ENCODE measurements at regions not wholly inside any gene's neighbourhood (a gene's known extent, or its start where the extent isn't known, plus 50 kb on each side); places are given as distances from the start of the nearest gene placed in this dataset.

DNA sequence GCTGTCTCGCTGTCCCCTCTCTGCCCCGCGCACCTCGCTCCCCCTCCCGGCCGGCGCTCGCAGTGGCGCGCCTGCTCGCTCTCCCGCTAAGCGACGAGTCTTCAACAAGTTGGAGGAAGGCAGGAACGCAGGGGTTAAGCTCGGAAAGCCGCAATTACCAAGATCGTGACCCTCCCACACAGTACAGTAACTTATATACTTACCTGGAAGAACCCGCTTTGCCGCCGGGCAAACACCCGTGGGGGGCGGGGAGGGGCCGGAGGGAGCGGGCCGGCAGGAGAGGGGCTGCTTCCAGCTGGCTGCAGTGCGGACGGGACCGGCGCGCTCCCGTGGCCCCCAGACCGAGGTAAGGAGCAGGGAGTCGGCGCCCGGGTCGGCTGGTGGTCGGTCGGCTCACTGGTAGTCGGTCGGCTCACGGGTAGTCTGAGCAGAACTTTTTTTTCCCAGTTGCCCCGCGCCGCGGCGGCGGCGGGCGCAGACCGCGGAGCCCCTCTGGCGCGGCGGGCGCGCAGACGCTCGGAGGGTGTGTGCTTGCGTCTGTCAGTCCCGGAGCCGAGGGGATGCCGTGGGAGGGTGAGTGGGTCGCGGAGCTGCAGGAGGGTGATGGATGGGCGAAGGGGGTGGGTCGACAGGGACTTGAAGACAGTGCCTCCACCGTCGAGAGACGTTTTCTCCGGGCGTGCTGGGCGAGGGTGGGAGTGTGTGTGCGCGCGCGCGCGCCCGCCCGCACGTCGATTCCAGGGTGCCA is 101.2 kb upstream of the HSD17B12 start:
- DNase-seq: peak; percentile 42
- peaks cover 2% of the 10 kb centered on the region; the same call in 1 of the 2 replicates for H3K9me1 ChIP-seq (ENCODE audit: insufficient read depth, low read length)
- in situ Hi-C loops (cut with MboI; ENCODE audit: low sequenced_read_pairs): loop anchor here (10.0 kb wide), 1 partner anchor 265 kb away; no protein-coding TSS in a partner anchor
- intact Hi-C loops (cut with micrococcal nuclease): loop anchor here (5.0 kb wide), 1 partner anchor 158 kb away; no protein-coding TSS in a partner anchor
- H3K18ac ChIP-seq (ENCODE audit: low read depth, low read length): no peak overlapping the region
- H3K4me2 ChIP-seq (ENCODE audit: low read depth, low read length): peak overlapping the region; percentile 57
- no peak overlapping the region for H2AK5ac ChIP-seq (ENCODE audit: low read depth, low read length)
- no peaks in the 10 kb centered on the region for H3K9me3 ChIP-seq (ENCODE audit: control insufficient read depth, insufficient read depth, low read length)
- dilution Hi-C loops (cut with HindIII; ENCODE audit: low sequenced_read_pairs, unreplicated experiment): no loop called here
- ATAC-seq (ENCODE audit: low read depth): peak; percentile 60
- H4K8ac ChIP-seq (ENCODE audit: low read depth in 2 of 2, low read length in 2 of 2): no peak overlapping the region
- no TSS peak for BruUV-seq (replicated peaks)
- H2BK15ac ChIP-seq (ENCODE audit: low read depth, low read length): no peak overlapping the region
- no peak overlapping the region for H3K9ac ChIP-seq (ENCODE audit: low read depth, low read length)
- H3K56ac ChIP-seq (ENCODE audit: extremely low read depth, insufficient read depth, low read length): no peak overlapping the region
- peak overlapping the region; percentile 91 for H2AFZ ChIP-seq (replicated peaks; ENCODE audit: low read length, poor library complexity)
- no peak overlapping the region for H4K5ac ChIP-seq (ENCODE audit: low read depth, low read length)
- peak overlapping the region; percentile 44 for H3K4me3 ChIP-seq (ENCODE audit: insufficient read depth, low read depth, low read length)
- no peaks in the 10 kb centered on the region for H3K79me1 ChIP-seq (ENCODE audit: low read depth in 1 of 2, low read length in 2 of 2)
- no peak overlapping the region for H4K91ac ChIP-seq (ENCODE audit: insufficient read depth, low read depth, low read length)
- no peak overlapping the region for H3K23ac ChIP-seq (ENCODE audit: low read depth, low read length)
- H3K36me3 ChIP-seq (ENCODE audit: control insufficient read depth, insufficient read depth, low read length): no peaks in the 10 kb centered on the region
- peak overlapping the region; percentile 76 for H2AK9ac ChIP-seq (replicated peaks; ENCODE audit: low read depth, low read length, poor library complexity)
- no peaks in the 10 kb centered on the region for H4K20me1 ChIP-seq (ENCODE audit: insufficient read depth, low read length)
- no peak overlapping the region for H3K14ac ChIP-seq (replicated peaks; ENCODE audit: low read depth, low read length)
- H3K27ac ChIP-seq (ENCODE audit: insufficient read depth, low read length): no peak overlapping the region
- ChIA-PET CTCF (no interaction called here), POLR2A (ENCODE audit: unreplicated experiment) (interaction anchor here (0.6 kb wide), 1 partner anchor 8 kb away, joined by 15 read pairs; no protein-coding TSS in a partner anchor)
- no peak overlapping the region for H2BK120ac ChIP-seq (ENCODE audit: low read depth, low read length)
- WGBS, 2 experiments (ENCODE audit: extremely low coverage in 2 of 2, insufficient read length in 1 of 2): no CpG with 5 or more reads among the region's 83 CpGs
- H3K27me3 ChIP-seq (ENCODE audit: control insufficient read depth, insufficient read depth, low read length): peaks cover 85% of the 10 kb centered on the region
- H3K4me1 ChIP-seq (ENCODE audit: control insufficient read depth, insufficient read depth, low read length): no peaks in the 10 kb centered on the region
- TF ChIP-seq CTCF (conservative IDR thresholded peaks at IDR 0.05; ENCODE audit: low read depth, low read length): peak; percentile 33; the same call in 1 of the 2 replicates
- no peak for TF ChIP-seq RFX5 (IDR thresholded peaks at IDR 0.05; ENCODE audit: low read depth, low read length)
- no peak overlapping the region for H2BK5ac ChIP-seq (ENCODE audit: low read depth, low read length, poor library complexity, severe bottlenecking)
- no peak overlapping the region for H2BK20ac ChIP-seq (ENCODE audit: low read depth, low read length)
- no peak overlapping the region for H3K4ac ChIP-seq (ENCODE audit: low read depth, low read length)

Data from IMR-90 (cell line).